ENCODE measurements at regions not wholly inside any gene's neighbourhood (a gene's known extent, or its start where the extent isn't known, plus 50 kb on each side); places are given as distances from the start of the nearest gene placed in this dataset.

DNA sequence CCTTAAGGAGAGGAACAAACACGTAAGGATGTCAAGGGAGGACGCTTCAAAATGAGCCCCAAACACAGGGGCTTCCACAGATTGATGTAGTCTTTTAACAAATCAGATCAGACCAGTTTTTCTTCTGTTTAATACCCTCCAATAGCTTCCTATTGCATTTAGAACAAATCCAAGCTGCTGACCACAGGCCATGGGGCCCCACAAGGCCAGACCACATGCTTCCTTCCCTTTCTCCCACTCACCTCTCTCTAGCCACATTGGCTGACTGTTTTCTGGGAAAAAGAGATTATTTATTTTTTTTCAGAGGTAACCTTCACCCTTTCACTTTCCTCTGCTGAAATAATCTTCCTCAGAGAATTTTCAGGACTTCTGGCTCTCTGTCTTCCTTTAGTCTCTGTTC is 380.6 kb downstream of the SIPA1L2 start:
- TF ChIP-seq, protein P1, sequence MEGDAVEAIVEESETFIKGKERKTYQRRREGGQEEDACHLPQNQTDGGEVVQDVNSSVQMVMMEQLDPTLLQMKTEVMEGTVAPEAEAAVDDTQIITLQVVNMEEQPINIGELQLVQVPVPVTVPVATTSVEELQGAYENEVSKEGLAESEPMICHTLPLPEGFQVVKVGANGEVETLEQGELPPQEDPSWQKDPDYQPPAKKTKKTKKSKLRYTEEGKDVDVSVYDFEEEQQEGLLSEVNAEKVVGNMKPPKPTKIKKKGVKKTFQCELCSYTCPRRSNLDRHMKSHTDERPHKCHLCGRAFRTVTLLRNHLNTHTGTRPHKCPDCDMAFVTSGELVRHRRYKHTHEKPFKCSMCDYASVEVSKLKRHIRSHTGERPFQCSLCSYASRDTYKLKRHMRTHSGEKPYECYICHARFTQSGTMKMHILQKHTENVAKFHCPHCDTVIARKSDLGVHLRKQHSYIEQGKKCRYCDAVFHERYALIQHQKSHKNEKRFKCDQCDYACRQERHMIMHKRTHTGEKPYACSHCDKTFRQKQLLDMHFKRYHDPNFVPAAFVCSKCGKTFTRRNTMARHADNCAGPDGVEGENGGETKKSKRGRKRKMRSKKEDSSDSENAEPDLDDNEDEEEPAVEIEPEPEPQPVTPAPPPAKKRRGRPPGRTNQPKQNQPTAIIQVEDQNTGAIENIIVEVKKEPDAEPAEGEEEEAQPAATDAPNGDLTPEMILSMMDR (IDR thresholded peaks at IDR 0.05), result no peak
- TF ChIP-seq POLR2A (IDR thresholded peaks at IDR 0.05), result no peak

Data from Peyer's patch (tissue), 4 donors.